ENCODE measurements at regions not wholly inside any gene's neighbourhood (a gene's known extent, or its start where the extent isn't known, plus 50 kb on each side); places are given as distances from the start of the nearest gene placed in this dataset.

GRCh38 chr6:125558907-125559306 is 190.5 kb upstream of the HEY2 start:
- no peak overlapping the region for H3K4me2 ChIP-seq
- no peak overlapping the region for H3K9ac ChIP-seq
- H3F3A ChIP-seq (replicated peaks; ENCODE audit: insufficient read depth), result no peaks in the 10 kb centered on the region
- DNase-seq, result no peak
- H2AFZ ChIP-seq (ENCODE audit: low read depth), result no peak overlapping the region
- H3K9me3 ChIP-seq, result no peaks in the 10 kb centered on the region
- no peak overlapping the region for H3K4me3 ChIP-seq (ENCODE audit: low read depth in 2 of 2, low read length in 1 of 2)
- no peak overlapping the region for H3K27ac ChIP-seq (ENCODE audit: low read depth in 2 of 2, low read length in 1 of 2)
- WGBS (ENCODE audit: low lambda C conversion rate), result 5% methylated on average over 3 of the region's 3 CpGs
- no peaks in the 10 kb centered on the region for H3K9me2 ChIP-seq
- H3K36me3 ChIP-seq (replicated peaks in 1 of 2; ENCODE audit: control insufficient read depth in 1 of 2, insufficient read depth in 2 of 2, low read length in 1 of 2), result no peaks in the 10 kb centered on the region
- H3K27me3 ChIP-seq (ENCODE audit: insufficient read depth), result no peaks in the 10 kb centered on the region
- ChIA-PET CTCF (no interaction called here), POLR2A (no interaction called here)
- no peaks in the 10 kb centered on the region for H4K20me1 ChIP-seq (ENCODE audit: insufficient read depth)
- H3K79me2 ChIP-seq (ENCODE audit: insufficient read depth), result no peaks in the 10 kb centered on the region
- TF ChIP-seq USF2 (IDR thresholded peaks at IDR 0.05; ENCODE audit: borderline replicate concordance, low read depth, low read length) (no peak), EP300 (IDR thresholded peaks at IDR 0.05; ENCODE audit: borderline replicate concordance in 1 of 2, low read depth in 1 of 2, low read length in 1 of 2) (no peak), ZBTB33 (IDR thresholded peaks at IDR 0.05; ENCODE audit: borderline replicate concordance, low read depth) (no peak), POLR2AphosphoS5 (IDR thresholded peaks at IDR 0.05; ENCODE audit: low read depth, low read length) (no peak), JUND (IDR thresholded peaks at IDR 0.05) (no peak), RAD21 (IDR thresholded peaks at IDR 0.05; ENCODE audit: low read length) (no peak), FOXJ3 (CRISPR knock-in tag; IDR thresholded peaks at IDR 0.05) (no peak), EZH2phosphoT487 (IDR thresholded peaks at IDR 0.05; ENCODE audit: borderline replicate concordance, low read depth) (no peak), TCF12 (IDR thresholded peaks at IDR 0.05) (no peak), TAF1 (IDR thresholded peaks at IDR 0.05; ENCODE audit: borderline replicate concordance, low read depth, low read length) (no peak), REST (IDR thresholded peaks at IDR 0.05; ENCODE audit: low read depth, low read length) (no peak), CHD2 (IDR thresholded peaks at IDR 0.05; ENCODE audit: low read length, partially characterized antibody) (no peak), PBX3 (IDR thresholded peaks at IDR 0.05) (no peak), RXRA (IDR thresholded peaks at IDR 0.05; ENCODE audit: borderline replicate concordance, low read depth) (no peak), TEAD4 (IDR thresholded peaks at IDR 0.05; ENCODE audit: borderline replicate concordance, insufficient read depth) (no peak), RCOR1 (IDR thresholded peaks at IDR 0.05; ENCODE audit: low read length) (no peak), SIN3A (IDR thresholded peaks at IDR 0.05; ENCODE audit: borderline replicate concordance, low read depth, low read length) (no peak), RFX5 (IDR thresholded peaks at IDR 0.05; ENCODE audit: low read length) (no peak), MEF2A (IDR thresholded peaks at IDR 0.05; ENCODE audit: borderline replicate concordance, low read depth) (no peak), GATA2 (CRISPR knock-in tag; IDR thresholded peaks at IDR 0.05) (no peak)
- no peaks in the 10 kb centered on the region for H3K4me1 ChIP-seq (ENCODE audit: control insufficient read depth in 1 of 2, insufficient read depth in 2 of 2, low read depth in 1 of 2, low read length in 1 of 2)
